ENCODE measurements at regions not wholly inside any gene's neighbourhood (a gene's known extent, or its start where the extent isn't known, plus 50 kb on each side); places are given as distances from the start of the nearest gene placed in this dataset.

- Histone ChIP-seq H3K4me3 (no peak overlapping the region), H3K9me2 (replicated peaks; ENCODE audit: insufficient read depth) (no peaks in the 10 kb centered on the region), H3K36me3 (replicated peaks; ENCODE audit: insufficient read depth, low read depth) (no peaks in the 10 kb centered on the region), H3K27me3 (peaks cover 23% of the 10 kb centered on the region), H3K27ac (no peak overlapping the region), H2AFZ (no peak overlapping the region), H3K4me2 (no peak overlapping the region), H3K4me1 (ENCODE audit: insufficient read depth) (peaks cover 10% of the 10 kb centered on the region), H3K9me3 (ENCODE audit: low read depth) (no peaks in the 10 kb centered on the region), H4K20me1 (ENCODE audit: insufficient read depth, poor library complexity, severe bottlenecking) (no peaks in the 10 kb centered on the region), H3K79me2 (no peaks in the 10 kb centered on the region)
- TF ChIP-seq EZH2 (IDR thresholded peaks at IDR 0.05; ENCODE audit: borderline replicate concordance) (no peak), CTCF (IDR thresholded peaks at IDR 0.05; ENCODE audit: poor library complexity) (no peak), EZH2phosphoT487 (IDR thresholded peaks at IDR 0.05; ENCODE audit: low read depth, severe bottlenecking, unreplicated experiment) (no peak)
- 94% methylated on average over 9 of the region's 9 CpGs for WGBS (ENCODE audit: low lambda C conversion rate, missing lambda C conversion rate)
- DNase-seq (ENCODE audit: low spot score), result no peak
Measured at GRCh38 chr11:69979632-69980031, 98.5 kb upstream of the ANO1 start.

DNA sequence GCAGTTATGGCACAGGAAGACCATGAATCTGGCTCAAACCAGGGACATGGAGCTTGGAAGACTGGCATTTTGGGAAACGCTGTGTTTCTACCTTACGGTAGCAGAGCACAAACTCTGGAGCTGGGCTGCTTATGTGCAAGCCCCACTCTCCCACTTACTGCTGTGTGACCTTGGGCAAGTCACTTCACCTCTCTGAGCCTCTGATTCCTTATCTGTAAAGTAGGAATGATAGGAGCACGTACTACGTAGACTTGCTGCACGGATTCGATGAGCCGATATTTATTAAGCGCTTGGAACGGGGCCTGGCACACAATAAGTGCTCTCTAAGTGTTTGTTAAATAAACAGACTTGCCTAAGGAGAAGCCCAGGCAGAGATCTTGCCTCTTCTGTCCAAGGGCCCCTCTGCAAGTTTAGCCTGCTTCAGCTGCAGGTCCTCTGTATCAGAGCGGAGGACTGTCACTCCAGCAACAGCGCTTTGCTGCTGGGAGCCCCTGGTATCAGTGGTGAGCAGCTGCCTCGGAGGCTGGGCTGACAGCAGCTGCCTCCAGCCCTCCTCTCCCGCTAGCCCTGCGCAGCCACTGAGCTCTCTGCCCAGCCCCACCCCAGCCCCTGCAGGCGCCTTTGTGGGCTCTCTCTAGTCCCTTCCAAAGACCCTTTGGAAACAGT is 96.9 kb upstream of the ANO1 start:
- H3K4me2 ChIP-seq, result no peak overlapping the region
- no peak for TF ChIP-seq EZH2 (IDR thresholded peaks at IDR 0.05; ENCODE audit: borderline replicate concordance)
- TF ChIP-seq EZH2phosphoT487 (IDR thresholded peaks at IDR 0.05; ENCODE audit: low read depth, severe bottlenecking, unreplicated experiment), result no peak
- no peak for TF ChIP-seq CTCF (IDR thresholded peaks at IDR 0.05; ENCODE audit: poor library complexity)

GRCh38 chr11:69982690-69983570 is 95.2 kb upstream of the ANO1 start:
- H3K4me2 ChIP-seq, result no peak overlapping the region
- WGBS (ENCODE audit: low lambda C conversion rate, missing lambda C conversion rate), result 94% methylated on average over 20 of the region's 20 CpGs
- no peak for DNase-seq (ENCODE audit: low spot score)
- H3K4me1 ChIP-seq (ENCODE audit: insufficient read depth), result peaks cover 25% of the 10 kb centered on the region
- H3K27ac ChIP-seq, result no peak overlapping the region
- no peaks in the 10 kb centered on the region for H4K20me1 ChIP-seq (ENCODE audit: insufficient read depth, poor library complexity, severe bottlenecking)
- peaks cover 55% of the 10 kb centered on the region for H3K27me3 ChIP-seq
- H3K4me3 ChIP-seq, result no peak overlapping the region
- H3K79me2 ChIP-seq, result no peaks in the 10 kb centered on the region
- H3K9me2 ChIP-seq (replicated peaks; ENCODE audit: insufficient read depth), result no peaks in the 10 kb centered on the region
- H3K36me3 ChIP-seq (replicated peaks; ENCODE audit: insufficient read depth, low read depth), result no peaks in the 10 kb centered on the region
- H2AFZ ChIP-seq, result no peak overlapping the region
- no peaks in the 10 kb centered on the region for H3K9me3 ChIP-seq (ENCODE audit: low read depth)
- TF ChIP-seq CTCF (IDR thresholded peaks at IDR 0.05; ENCODE audit: poor library complexity), result no peak
- TF ChIP-seq EZH2phosphoT487 (IDR thresholded peaks at IDR 0.05; ENCODE audit: low read depth, severe bottlenecking, unreplicated experiment), result no peak
- TF ChIP-seq EZH2 (IDR thresholded peaks at IDR 0.05; ENCODE audit: borderline replicate concordance), result no peak

More for the DNA sequence above, 96.9 kb upstream of the ANO1 start:
- Histone ChIP-seq H3K27me3 (peaks cover 39% of the 10 kb centered on the region), H3K36me3 (replicated peaks; ENCODE audit: insufficient read depth, low read depth) (no peaks in the 10 kb centered on the region), H3K9me2 (replicated peaks; ENCODE audit: insufficient read depth) (no peaks in the 10 kb centered on the region), H3K27ac (no peak overlapping the region), H3K4me3 (no peak overlapping the region), H2AFZ (no peak overlapping the region), H4K20me1 (ENCODE audit: insufficient read depth, poor library complexity, severe bottlenecking) (no peaks in the 10 kb centered on the region), H3K9me3 (ENCODE audit: low read depth) (no peaks in the 10 kb centered on the region), H3K4me1 (ENCODE audit: insufficient read depth) (peaks cover 25% of the 10 kb centered on the region), H3K79me2 (no peaks in the 10 kb centered on the region)
- DNase-seq (ENCODE audit: low spot score), result no peak
- WGBS (ENCODE audit: low lambda C conversion rate, missing lambda C conversion rate), result 63% methylated on average over 15 of the region's 15 CpGs

Data from hepatocyte (in vitro differentiated cells).